HepG2 (cell line): ENCODE measurements at regions not wholly inside any gene's neighbourhood (a gene's known extent, or its start where the extent isn't known, plus 50 kb on each side); places are given as distances from the start of the nearest gene placed in this dataset.
A peak's percentile ranks its signal among the peaks of the same experiment; 100 is the strongest.

Experiments
- EP300 ChIP-seq, 3 experiments: sonication (generic) in 1 of 3; formaldehyde crosslinking in 1 of 3; IDR thresholded peaks; 2 replicates each; pipeline versions ENCODE4 v1.5.1 to v1.6.1; 2011 to 2020; ENCODE audit warnings: low read depth in 2 of 3, low read length in 2 of 3, borderline replicate concordance in 1 of 3, improper control_type of control experiment in 1 of 3, mild to moderate bottlenecking in 1 of 3, missing genetic modification reagents in 1 of 3, moderate library complexity in 1 of 3
- ETV5 ChIP-seq: IDR thresholded peaks from 2 replicates; pipeline ENCODE4 v1.6.1; 2018; ENCODE audit warnings: missing biosample characterization, missing genetic modification reagents, inconsistent platforms, borderline replicate concordance
- GPBP1L1 ChIP-seq: sonication (generic); formaldehyde crosslinking; IDR thresholded peaks from 2 replicates; pipeline ENCODE4 v1.5.0; 2020; ENCODE audit warnings: mild to moderate bottlenecking, missing genetic modification reagents
- KAT7 ChIP-seq: IDR thresholded peaks from 2 replicates; pipeline ENCODE4 v1.6.1; 2018; ENCODE audit warnings: borderline replicate concordance, missing compliant biosample characterization
- MAZ ChIP-seq, 2 experiments: sonication (generic) in 1 of 2; formaldehyde crosslinking in 1 of 2; IDR thresholded peaks; 2 replicates each; pipeline versions ENCODE4 v1.5.0 to v1.6.1; 2012 to 2020; ENCODE audit warnings: low read depth in 2 of 2, mild to moderate bottlenecking in 2 of 2, borderline replicate concordance in 1 of 2, improper control_type of control experiment in 1 of 2, low read length in 1 of 2, missing genetic modification reagents in 1 of 2, moderate library complexity in 1 of 2
- PATZ1 ChIP-seq: sonication (generic); formaldehyde crosslinking; IDR thresholded peaks from 2 replicates; pipeline ENCODE4 v1.4.0; 2020; ENCODE audit warnings: missing genetic modification reagents
- SP2 ChIP-seq: sonication (generic); formaldehyde crosslinking; IDR thresholded peaks from 2 replicates; pipeline ENCODE4 v1.5.1; 2020; ENCODE audit warnings: mild to moderate bottlenecking, missing genetic modification reagents
- ZBTB42 ChIP-seq: sonication (generic); formaldehyde crosslinking; IDR thresholded peaks from 2 replicates; pipeline ENCODE4 v1.5.0; 2020; ENCODE audit warnings: mild to moderate bottlenecking, missing genetic modification reagents
- ZGPAT ChIP-seq: IDR thresholded peaks from 2 replicates; pipeline ENCODE4 v1.6.1; 2016; ENCODE audit warnings: mild to moderate bottlenecking
- ZKSCAN1 ChIP-seq: fragments of 150-350 bp; IDR thresholded peaks from 2 replicates; pipeline ENCODE4 v1.6.1; 2014; ENCODE audit warnings: low read length
- ZNF775 ChIP-seq: sonication (generic); formaldehyde crosslinking; IDR thresholded peaks from 2 replicates; pipeline ENCODE4 v1.4.0; 2020; ENCODE audit warnings: missing genetic modification reagents, mild to moderate bottlenecking, moderate library complexity, borderline replicate concordance
- TF ChIP-seq, protein P1 (sequence below): sonication (generic); formaldehyde crosslinking; IDR thresholded peaks from 2 replicates; pipeline ENCODE4 v1.4.0; 2020; ENCODE audit warnings: missing genetic modification reagents, borderline replicate concordance
- TF ChIP-seq, protein P2 (sequence below): sonication (generic); formaldehyde crosslinking; IDR thresholded peaks from 2 replicates; pipeline ENCODE4 v1.8.1; 2023; ENCODE audit warnings: mild to moderate bottlenecking, missing genetic modification reagents
- TF ChIP-seq, protein P3 (sequence below): sonication (generic); formaldehyde crosslinking; IDR thresholded peaks from 2 replicates; pipeline ENCODE4 v1.5.0; 2020; ENCODE audit warnings: missing genetic modification reagents

- TF ChIP-seq PATZ1 (CRISPR knock-in tag), result peak; percentile 43; the same call in 1 of the 2 replicates
- no peak for TF ChIP-seq ZKSCAN1
- TF ChIP-seq ETV5 (CRISPR knock-in tag), result peak; percentile 87
- TF ChIP-seq KAT7 (CRISPR knock-in tag), result no peak
- TF ChIP-seq, protein P1, sequence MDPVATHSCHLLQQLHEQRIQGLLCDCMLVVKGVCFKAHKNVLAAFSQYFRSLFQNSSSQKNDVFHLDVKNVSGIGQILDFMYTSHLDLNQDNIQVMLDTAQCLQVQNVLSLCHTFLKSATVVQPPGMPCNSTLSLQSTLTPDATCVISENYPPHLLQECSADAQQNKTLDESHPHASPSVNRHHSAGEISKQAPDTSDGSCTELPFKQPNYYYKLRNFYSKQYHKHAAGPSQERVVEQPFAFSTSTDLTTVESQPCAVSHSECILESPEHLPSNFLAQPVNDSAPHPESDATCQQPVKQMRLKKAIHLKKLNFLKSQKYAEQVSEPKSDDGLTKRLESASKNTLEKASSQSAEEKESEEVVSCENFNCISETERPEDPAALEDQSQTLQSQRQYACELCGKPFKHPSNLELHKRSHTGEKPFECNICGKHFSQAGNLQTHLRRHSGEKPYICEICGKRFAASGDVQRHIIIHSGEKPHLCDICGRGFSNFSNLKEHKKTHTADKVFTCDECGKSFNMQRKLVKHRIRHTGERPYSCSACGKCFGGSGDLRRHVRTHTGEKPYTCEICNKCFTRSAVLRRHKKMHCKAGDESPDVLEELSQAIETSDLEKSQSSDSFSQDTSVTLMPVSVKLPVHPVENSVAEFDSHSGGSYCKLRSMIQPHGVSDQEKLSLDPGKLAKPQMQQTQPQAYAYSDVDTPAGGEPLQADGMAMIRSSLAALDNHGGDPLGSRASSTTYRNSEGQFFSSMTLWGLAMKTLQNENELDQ (CRISPR knock-in tag), result no peak
- TF ChIP-seq ZBTB42, result no peak
- TF ChIP-seq, protein P2, sequence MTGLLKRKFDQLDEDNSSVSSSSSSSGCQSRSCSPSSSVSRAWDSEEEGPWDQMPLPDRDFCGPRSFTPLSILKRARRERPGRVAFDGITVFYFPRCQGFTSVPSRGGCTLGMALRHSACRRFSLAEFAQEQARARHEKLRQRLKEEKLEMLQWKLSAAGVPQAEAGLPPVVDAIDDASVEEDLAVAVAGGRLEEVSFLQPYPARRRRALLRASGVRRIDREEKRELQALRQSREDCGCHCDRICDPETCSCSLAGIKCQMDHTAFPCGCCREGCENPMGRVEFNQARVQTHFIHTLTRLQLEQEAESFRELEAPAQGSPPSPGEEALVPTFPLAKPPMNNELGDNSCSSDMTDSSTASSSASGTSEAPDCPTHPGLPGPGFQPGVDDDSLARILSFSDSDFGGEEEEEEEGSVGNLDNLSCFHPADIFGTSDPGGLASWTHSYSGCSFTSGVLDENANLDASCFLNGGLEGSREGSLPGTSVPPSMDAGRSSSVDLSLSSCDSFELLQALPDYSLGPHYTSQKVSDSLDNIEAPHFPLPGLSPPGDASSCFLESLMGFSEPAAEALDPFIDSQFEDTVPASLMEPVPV (CRISPR knock-in tag), result no peak
- TF ChIP-seq, protein P3, sequence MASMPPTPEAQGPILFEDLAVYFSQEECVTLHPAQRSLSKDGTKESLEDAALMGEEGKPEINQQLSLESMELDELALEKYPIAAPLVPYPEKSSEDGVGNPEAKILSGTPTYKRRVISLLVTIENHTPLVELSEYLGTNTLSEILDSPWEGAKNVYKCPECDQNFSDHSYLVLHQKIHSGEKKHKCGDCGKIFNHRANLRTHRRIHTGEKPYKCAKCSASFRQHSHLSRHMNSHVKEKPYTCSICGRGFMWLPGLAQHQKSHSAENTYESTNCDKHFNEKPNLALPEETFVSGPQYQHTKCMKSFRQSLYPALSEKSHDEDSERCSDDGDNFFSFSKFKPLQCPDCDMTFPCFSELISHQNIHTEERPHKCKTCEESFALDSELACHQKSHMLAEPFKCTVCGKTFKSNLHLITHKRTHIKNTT (CRISPR knock-in tag), result no peak
- TF ChIP-seq MAZ (IDR thresholded peaks at IDR 0.05; ENCODE audit: borderline replicate concordance, low read depth, low read length), result no peak
- no peak for TF ChIP-seq MAZ (CRISPR knock-in tag; IDR thresholded peaks at IDR 0.05; ENCODE audit: low read depth)
- TF ChIP-seq SP2 (CRISPR knock-in tag), result no peak
- TF ChIP-seq GPBP1L1, result no peak
- peak; percentile 38 to 84; a peak in 2 of 4 replicates for TF ChIP-seq EP300 (IDR thresholded peaks at IDR 0.05; ENCODE audit: low read depth in 2 of 2, low read length in 2 of 2)
- TF ChIP-seq EP300 (CRISPR knock-in tag; IDR thresholded peaks at IDR 0.05; ENCODE audit: borderline replicate concordance), result peak; percentile 73
- no peak for TF ChIP-seq ZNF775 (CRISPR knock-in tag)
- peak; percentile 56; the same call in 1 of the 2 replicates for TF ChIP-seq ZGPAT (CRISPR knock-in tag)
Measured at GRCh38 chr1:65687428-65688214, 105.1 kb upstream of the PDE4B start (continued).
